GM12878 (cell line): ENCODE measurements at regions not wholly inside any gene's neighbourhood (a gene's known extent, or its start where the extent isn't known, plus 50 kb on each side); places are given as distances from the start of the nearest gene placed in this dataset.

ENCODE experiments used
- ATAC-seq: fragments of 200-7000 bp; cut with Tn5 transposase; 3 replicates; pipeline ENCODE4 v1.9.1; 2020; ENCODE audit warnings: mild to moderate bottlenecking, moderate library complexity
- BruUV-seq: library from RNA; stranded (reverse); fragments of 400-500 nt; replicated peaks from 2 replicates; lab custom pipeline; 2021; lab: Mats Ljungman, UMichigan
- CTCF ChIA-PET: fragments of 300-600 bp; sonication (Branson Sonifier 250); formaldehyde crosslinking; extraction: SDS; loops from one replicate; lab custom pipeline; 2021; ENCODE audit warnings: inconsistent platforms; lab: Yijun Ruan, JAX
- POLR2A ChIA-PET: fragments of 350-600 bp; formaldehyde crosslinking; extraction: SDS; loops from one replicate; lab custom pipeline; 2021; ENCODE audit warnings: inconsistent platforms; lab: Charles Lee
- RAD21 ChIA-PET: fragments of 300-600 bp; sonication (Branson Sonifier 250); formaldehyde crosslinking; loops from one replicate; lab custom pipeline; 2023; ENCODE audit warnings: antibody characterized with exemption; ENCODE audit not compliant: unreplicated experiment; lab: Charles Lee
- SMC1A ChIA-PET: fragments of 300-600 bp; sonication (Branson Sonifier 250); formaldehyde crosslinking; loops from one replicate; lab custom pipeline; 2023; ENCODE audit not compliant: unreplicated experiment, uncharacterized antibody; lab: Charles Lee
- DNase-seq: peaks from one replicate; pipeline ENCODE4 v3.0.0-alpha.2; 2011; ENCODE audit warnings: low read depth, low spot score
- FAIRE-seq: peaks from 3 replicates; lab custom pipeline; 2011; peaks lifted over from hg19 to GRCh38; lab: Jason Lieb, UNC
- H2AFZ ChIP-seq: 2 replicates; pipeline ENCODE4 v1.6.0; 2011; ENCODE audit warnings: low read depth, low read length, control low read depth; ENCODE audit not compliant: control insufficient read depth
- H3K27ac ChIP-seq: 2 replicates; pipeline ENCODE4 v1.5.1; 2011; ENCODE audit warnings: control low read depth; ENCODE audit not compliant: control insufficient read depth, insufficient read depth
- H3K27me3 ChIP-seq, 2 experiments: replicated peaks in 1 of 2; 2 replicates each; pipeline versions ENCODE4 v1.6.0 to v1.6.1; 2011; ENCODE audit warnings: low read length in 1 of 2; ENCODE audit not compliant: control insufficient read depth in 2 of 2, insufficient read depth in 2 of 2
- H3K36me3 ChIP-seq, 2 experiments: 2 replicates each; pipeline ENCODE4 v1.5.1; 2011; ENCODE audit warnings: low read length in 1 of 2; ENCODE audit not compliant: control insufficient read depth in 2 of 2, insufficient read depth in 2 of 2
- H3K4me1 ChIP-seq: 2 replicates; pipeline ENCODE4 v1.6.1; 2011; ENCODE audit warnings: mild to moderate bottlenecking, low read length, moderate library complexity, mixed read lengths; ENCODE audit not compliant: control insufficient read depth, insufficient read depth
- H3K4me2 ChIP-seq: 2 replicates; pipeline ENCODE4 v1.6.0; 2011; ENCODE audit warnings: control low read depth; ENCODE audit not compliant: control insufficient read depth, insufficient read depth
- H3K4me3 ChIP-seq: fragments of 200-600 bp; sonication (generic); 2 replicates; pipeline ENCODE4 v1.5.1; 2016
- H3K79me2 ChIP-seq: 2 replicates; pipeline ENCODE4 v1.6.0; 2011; ENCODE audit warnings: low read length; ENCODE audit not compliant: control insufficient read depth, insufficient read depth
- H3K9ac ChIP-seq: 2 replicates; pipeline ENCODE4 v1.8.0; 2011; ENCODE audit warnings: low read length, control low read depth, mixed read lengths; ENCODE audit not compliant: control insufficient read depth, insufficient read depth
- H3K9me3 ChIP-seq: replicated peaks from 3 replicates; pipeline ENCODE4 v1.5.1; 2011; ENCODE audit warnings: mild to moderate bottlenecking, low read length; ENCODE audit not compliant: control insufficient read depth, insufficient read depth
- H4K20me1 ChIP-seq: 2 replicates; pipeline ENCODE4 v1.6.0; 2011; ENCODE audit not compliant: control insufficient read depth, insufficient read depth
- BRCA1 ChIP-seq: IDR thresholded peaks from 2 replicates; pipeline ENCODE4 v1.6.1; 2011; ENCODE audit warnings: low read depth, low read length, improper control_type of control experiment
- CBX3 ChIP-seq: fragments of 200-600 bp; sonication (generic); IDR thresholded peaks from 2 replicates; pipeline ENCODE4 v1.6.1; 2016; ENCODE audit warnings: low read depth, borderline replicate concordance
- EZH2 ChIP-seq: IDR thresholded peaks from 2 replicates; pipeline ENCODE4 v1.6.1; 2012; ENCODE audit warnings: low read depth, mild to moderate bottlenecking, control low read depth, inconsistent platforms, low read length, borderline replicate concordance; ENCODE audit not compliant: control insufficient read depth
- JUNB ChIP-seq: IDR thresholded peaks from 2 replicates; pipeline ENCODE4 v1.6.1; 2016; ENCODE audit warnings: antibody characterized with exemption, mild to moderate bottlenecking
- MTA3 ChIP-seq: IDR thresholded peaks from 2 replicates; pipeline ENCODE4 v1.6.1; 2012; ENCODE audit warnings: low read length, inconsistent platforms, borderline replicate concordance
- SIX5 ChIP-seq: IDR thresholded peaks from 2 replicates; pipeline ENCODE4 v1.6.1; 2011; ENCODE audit warnings: mild to moderate bottlenecking, low read depth, low read length, moderate library complexity; ENCODE audit not compliant: severe bottlenecking
- SP1 ChIP-seq: IDR thresholded peaks from one replicate; pipeline ENCODE4 v1.6.1; 2011; ENCODE audit warnings: low read depth, low read length
- WGBS: methylation state at CpG from one replicate; pipeline ENCODE4 v1.1.6; 2016; ENCODE audit warnings: low lambda C conversion rate; ENCODE audit not compliant: insufficient replicate concordance, insufficient coverage; ENCODE audit errors: missing lambda C conversion rate; 5-methylcytosine and 5-hydroxymethylcytosine counted together
- in situ Hi-C: fragments of 300-500 bp; cut with MboI; formaldehyde crosslinking; loops from 9 replicates; pipeline ENCODE4 v1.14.3; 2018; ENCODE audit warnings: mixed read lengths
- intact Hi-C: fragments of 100-400 bp; cut with micrococcal nuclease; formaldehyde crosslinking; loops from one replicate; pipeline ENCODE4 v1.14.2; 2022; ENCODE audit not compliant: unreplicated experiment
- TF ChIP-seq, protein P1 (sequence below): IDR thresholded peaks from 2 replicates; pipeline ENCODE4 v1.6.1; 2011; ENCODE audit warnings: borderline replicate concordance, low read depth, mild to moderate bottlenecking, moderate library complexity, mixed read lengths, low read length; ENCODE audit not compliant: insufficient read depth; ENCODE audit errors: extremely low read length
- TF ChIP-seq, protein P2 (sequence below): IDR thresholded peaks from 2 replicates; pipeline ENCODE4 v1.6.1; 2012; ENCODE audit warnings: mild to moderate bottlenecking, low read depth, low read length

DNA sequence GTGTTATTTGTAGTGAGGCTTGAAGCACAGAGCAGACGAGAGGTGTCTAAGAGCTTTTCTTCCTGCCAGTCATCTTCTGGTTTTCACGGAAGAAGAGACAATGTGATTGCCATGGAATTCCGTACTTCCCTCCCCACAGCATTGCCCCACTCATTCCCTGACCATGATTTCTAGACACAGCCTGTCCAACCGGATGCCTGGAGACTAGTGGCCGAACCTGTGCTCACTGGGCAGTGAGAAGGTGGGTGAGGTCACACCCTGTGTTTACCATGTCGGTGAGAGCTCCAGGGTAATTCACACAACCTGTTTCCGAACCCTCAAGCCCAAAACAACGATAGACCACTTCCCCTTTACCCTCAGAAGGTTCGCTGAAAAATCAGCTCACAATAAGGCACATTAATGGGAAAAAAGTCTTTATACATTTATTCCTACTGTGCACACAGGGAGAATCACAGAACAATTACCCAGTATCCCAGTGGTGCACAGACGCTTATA lies 271.9 kb upstream of the FMN2 start:
- intact Hi-C loops (no loop called here), in situ Hi-C loops (no loop called here)
- Histone ChIP-seq H2AFZ (no peak overlapping the region), H4K20me1 (no peaks in the 10 kb centered on the region), H3K27ac (no peak overlapping the region), H3K9me3 (no peaks in the 10 kb centered on the region), H3K4me2 (no peak overlapping the region), H3K79me2 (no peaks in the 10 kb centered on the region), H3K27me3 (no peaks in the 10 kb centered on the region), H3K4me1 (no peaks in the 10 kb centered on the region), H3K4me3 (no peak overlapping the region), H3K36me3 (no peaks in the 10 kb centered on the region), H3K9ac (no peak overlapping the region)
- no TSS peak for BruUV-seq
- FAIRE-seq (no peak), DNase-seq (no peak), ATAC-seq (no peak)
- TF ChIP-seq, protein P1, sequence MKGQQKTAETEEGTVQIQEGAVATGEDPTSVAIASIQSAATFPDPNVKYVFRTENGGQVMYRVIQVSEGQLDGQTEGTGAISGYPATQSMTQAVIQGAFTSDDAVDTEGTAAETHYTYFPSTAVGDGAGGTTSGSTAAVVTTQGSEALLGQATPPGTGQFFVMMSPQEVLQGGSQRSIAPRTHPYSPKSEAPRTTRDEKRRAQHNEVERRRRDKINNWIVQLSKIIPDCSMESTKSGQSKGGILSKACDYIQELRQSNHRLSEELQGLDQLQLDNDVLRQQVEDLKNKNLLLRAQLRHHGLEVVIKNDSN = no peak
- TF ChIP-seq MTA3 = no peak
- no peak for TF ChIP-seq SP1
- ChIA-PET SMC1A (interaction anchor here (0.6 kb wide), 1 partner anchor 415 kb away, joined by 3 read pairs; no protein-coding TSS in a partner anchor), POLR2A (no interaction called here), RAD21 (interaction anchor here (1.0 kb wide), 1 partner anchor 415 kb away, joined by 3 read pairs; no protein-coding TSS in a partner anchor), CTCF (interaction anchor here (1.1 to 1.6 kb wide), 2 partner anchors 14 to 414 kb away, joined by 3 to 4 read pairs; no protein-coding TSS in a partner anchor)
- 17% methylated on average over 10 of the region's 10 CpGs for WGBS

DNA sequence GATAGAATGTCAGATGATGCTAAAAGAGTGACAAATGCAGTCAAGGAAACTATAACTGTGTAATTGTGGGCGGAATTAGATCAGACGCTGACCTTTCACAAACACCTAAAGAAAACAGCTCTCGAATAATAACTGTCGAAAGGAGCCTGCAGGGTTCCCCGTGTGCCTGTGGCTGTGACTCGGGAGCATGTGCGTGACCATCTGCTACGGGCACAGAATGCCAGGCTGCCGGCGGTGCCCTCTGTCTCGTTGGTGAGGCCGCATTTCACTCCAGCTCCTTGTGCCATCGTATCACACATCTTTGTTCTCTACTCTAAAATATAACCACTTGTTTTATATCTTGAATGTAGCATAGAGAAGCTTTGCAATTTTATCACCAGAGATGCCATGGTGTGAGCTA lies 267.8 kb upstream of the FMN2 start:
- WGBS = 50% methylated on average over 13 of the region's 13 CpGs
- Histone ChIP-seq H3K9ac (no peak overlapping the region), H4K20me1 (no peaks in the 10 kb centered on the region), H3K4me2 (no peak overlapping the region), H3K4me1 (no peaks in the 10 kb centered on the region), H3K27me3 (no peaks in the 10 kb centered on the region), H3K36me3 (no peaks in the 10 kb centered on the region), H3K79me2 (no peaks in the 10 kb centered on the region), H3K27ac (no peak overlapping the region), H3K4me3 (no peak overlapping the region), H3K9me3 (no peaks in the 10 kb centered on the region), H2AFZ (no peak overlapping the region)
- no peak for FAIRE-seq
- in situ Hi-C loops = no loop called here
- ChIA-PET RAD21 (no interaction called here), CTCF (no interaction called here), SMC1A (no interaction called here), POLR2A (interaction anchor here (0.6 kb wide), 1 partner anchor 948 kb away, joined by 3 read pairs; no protein-coding TSS in a partner anchor)
- DNase-seq = no peak
- ATAC-seq = no peak
- no TSS peak for BruUV-seq
- intact Hi-C loops = no loop called here
- TF ChIP-seq BRCA1 = no peak
- no peak for TF ChIP-seq SIX5
- no peak for TF ChIP-seq CBX3
- no peak for TF ChIP-seq JUNB
- no peak for TF ChIP-seq EZH2
- TF ChIP-seq, protein P2, sequence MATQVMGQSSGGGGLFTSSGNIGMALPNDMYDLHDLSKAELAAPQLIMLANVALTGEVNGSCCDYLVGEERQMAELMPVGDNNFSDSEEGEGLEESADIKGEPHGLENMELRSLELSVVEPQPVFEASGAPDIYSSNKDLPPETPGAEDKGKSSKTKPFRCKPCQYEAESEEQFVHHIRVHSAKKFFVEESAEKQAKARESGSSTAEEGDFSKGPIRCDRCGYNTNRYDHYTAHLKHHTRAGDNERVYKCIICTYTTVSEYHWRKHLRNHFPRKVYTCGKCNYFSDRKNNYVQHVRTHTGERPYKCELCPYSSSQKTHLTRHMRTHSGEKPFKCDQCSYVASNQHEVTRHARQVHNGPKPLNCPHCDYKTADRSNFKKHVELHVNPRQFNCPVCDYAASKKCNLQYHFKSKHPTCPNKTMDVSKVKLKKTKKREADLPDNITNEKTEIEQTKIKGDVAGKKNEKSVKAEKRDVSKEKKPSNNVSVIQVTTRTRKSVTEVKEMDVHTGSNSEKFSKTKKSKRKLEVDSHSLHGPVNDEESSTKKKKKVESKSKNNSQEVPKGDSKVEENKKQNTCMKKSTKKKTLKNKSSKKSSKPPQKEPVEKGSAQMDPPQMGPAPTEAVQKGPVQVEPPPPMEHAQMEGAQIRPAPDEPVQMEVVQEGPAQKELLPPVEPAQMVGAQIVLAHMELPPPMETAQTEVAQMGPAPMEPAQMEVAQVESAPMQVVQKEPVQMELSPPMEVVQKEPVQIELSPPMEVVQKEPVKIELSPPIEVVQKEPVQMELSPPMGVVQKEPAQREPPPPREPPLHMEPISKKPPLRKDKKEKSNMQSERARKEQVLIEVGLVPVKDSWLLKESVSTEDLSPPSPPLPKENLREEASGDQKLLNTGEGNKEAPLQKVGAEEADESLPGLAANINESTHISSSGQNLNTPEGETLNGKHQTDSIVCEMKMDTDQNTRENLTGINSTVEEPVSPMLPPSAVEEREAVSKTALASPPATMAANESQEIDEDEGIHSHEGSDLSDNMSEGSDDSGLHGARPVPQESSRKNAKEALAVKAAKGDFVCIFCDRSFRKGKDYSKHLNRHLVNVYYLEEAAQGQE = no peak
